ENCODE measurements at regions not wholly inside any gene's neighbourhood (a gene's known extent, or its start where the extent isn't known, plus 50 kb on each side); places are given as distances from the start of the nearest gene placed in this dataset.

- Histone ChIP-seq H3K36me3 (replicated peaks in 1 of 2; ENCODE audit: control insufficient read depth in 1 of 2, insufficient read depth in 2 of 2, low read length in 2 of 2) (no peaks in the 10 kb centered on the region), H3K4me1 (ENCODE audit: control insufficient read depth in 1 of 2, insufficient read depth in 2 of 2, low read length in 2 of 2) (peaks cover 9 to 11% of the 10 kb centered on the region in 2 donors), H3K4me3 (replicated peaks in 1 of 3; ENCODE audit: low read depth in 2 of 3, low read length in 3 of 3) (no peak overlapping the region), H3K4me2 (replicated peaks; ENCODE audit: extremely low read depth, low read length, poor library complexity, severe bottlenecking) (no peak overlapping the region), H4K20me1 (ENCODE audit: insufficient read depth, low read length) (no peaks in the 10 kb centered on the region), H3K9ac (ENCODE audit: insufficient read depth, low read length, poor library complexity, severe bottlenecking) (no peak overlapping the region), H3K27ac (ENCODE audit: low read depth in 1 of 2, low read length in 2 of 2) (no peak overlapping the region), H3K79me2 (ENCODE audit: insufficient read depth, low read length) (no peaks in the 10 kb centered on the region), H3K9me3 (replicated peaks in 1 of 2; ENCODE audit: control insufficient read depth in 1 of 2, insufficient read depth in 1 of 2, low read length in 2 of 2) (no peaks in the 10 kb centered on the region), H3K27me3 (ENCODE audit: control insufficient read depth in 2 of 2, insufficient read depth in 2 of 2, low read length in 2 of 2) (peaks cover 0 to under 1% of the 10 kb centered on the region in 2 donors), H2AFZ (ENCODE audit: insufficient read depth, low read depth, low read length, poor library complexity, severe bottlenecking) (no peak overlapping the region)
- TF ChIP-seq, protein P1, sequence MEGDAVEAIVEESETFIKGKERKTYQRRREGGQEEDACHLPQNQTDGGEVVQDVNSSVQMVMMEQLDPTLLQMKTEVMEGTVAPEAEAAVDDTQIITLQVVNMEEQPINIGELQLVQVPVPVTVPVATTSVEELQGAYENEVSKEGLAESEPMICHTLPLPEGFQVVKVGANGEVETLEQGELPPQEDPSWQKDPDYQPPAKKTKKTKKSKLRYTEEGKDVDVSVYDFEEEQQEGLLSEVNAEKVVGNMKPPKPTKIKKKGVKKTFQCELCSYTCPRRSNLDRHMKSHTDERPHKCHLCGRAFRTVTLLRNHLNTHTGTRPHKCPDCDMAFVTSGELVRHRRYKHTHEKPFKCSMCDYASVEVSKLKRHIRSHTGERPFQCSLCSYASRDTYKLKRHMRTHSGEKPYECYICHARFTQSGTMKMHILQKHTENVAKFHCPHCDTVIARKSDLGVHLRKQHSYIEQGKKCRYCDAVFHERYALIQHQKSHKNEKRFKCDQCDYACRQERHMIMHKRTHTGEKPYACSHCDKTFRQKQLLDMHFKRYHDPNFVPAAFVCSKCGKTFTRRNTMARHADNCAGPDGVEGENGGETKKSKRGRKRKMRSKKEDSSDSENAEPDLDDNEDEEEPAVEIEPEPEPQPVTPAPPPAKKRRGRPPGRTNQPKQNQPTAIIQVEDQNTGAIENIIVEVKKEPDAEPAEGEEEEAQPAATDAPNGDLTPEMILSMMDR (IDR thresholded peaks at IDR 0.05): no peak
- H3K36me3 Mint-ChIP-seq: no peaks in the 10 kb centered on the region
- H3K27ac Mint-ChIP-seq: no peak overlapping the region
- peaks cover 1 to 10% (median 4%) of the 10 kb centered on the region in 3 donors for H3K27me3 Mint-ChIP-seq (ENCODE audit: low read depth in 3 of 3)
- WGBS (ENCODE audit: insufficient coverage): 57% methylated on average over 4 of the region's 6 CpGs
- no peaks in the 10 kb centered on the region for H3K9me3 Mint-ChIP-seq
- no peak for DNase-seq
- intact Hi-C loops (cut with micrococcal nuclease): no loop called here
- H3K4me1 Mint-ChIP-seq: peaks cover 8% of the 10 kb centered on the region
- no peak overlapping the region for H3K4me3 Mint-ChIP-seq
Measured at GRCh38 chr11:115765803-115766239, 261.6 kb upstream of the CADM1 start.

DNA sequence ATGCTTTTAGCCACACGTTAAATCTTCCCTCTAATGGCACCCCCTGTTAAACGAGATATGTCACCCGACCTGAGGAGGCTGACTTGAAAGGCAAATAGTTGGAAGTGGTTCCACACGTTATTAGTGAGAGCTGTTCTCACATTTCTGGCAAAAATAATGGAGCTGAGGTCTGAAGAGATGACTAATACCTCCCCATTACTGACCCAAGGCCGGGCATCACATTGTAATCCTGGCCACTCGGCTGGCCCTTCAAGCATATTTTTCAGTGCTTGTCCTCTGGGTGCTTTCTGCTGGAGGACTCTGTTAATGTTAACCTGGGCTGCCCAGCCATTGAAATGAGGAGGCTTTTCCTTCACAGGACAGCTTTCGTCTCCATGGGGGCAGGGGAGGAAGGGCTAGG lies 260.0 kb upstream of the CADM1 start:
- Histone ChIP-seq H3K9me3 (replicated peaks in 1 of 2; ENCODE audit: control insufficient read depth in 1 of 2, insufficient read depth in 1 of 2, low read length in 2 of 2) (no peaks in the 10 kb centered on the region), H3K4me3 (replicated peaks in 1 of 3; ENCODE audit: low read depth in 2 of 3, low read length in 3 of 3) (no peak overlapping the region), H3K4me2 (replicated peaks; ENCODE audit: extremely low read depth, low read length, poor library complexity, severe bottlenecking) (no peak overlapping the region), H3K27me3 (ENCODE audit: control insufficient read depth in 2 of 2, insufficient read depth in 2 of 2, low read length in 2 of 2) (peaks cover 0 to 12% of the 10 kb centered on the region in 2 donors), H3K79me2 (ENCODE audit: insufficient read depth, low read length) (peaks cover 4% of the 10 kb centered on the region), H3K4me1 (ENCODE audit: control insufficient read depth in 1 of 2, insufficient read depth in 2 of 2, low read length in 2 of 2) (peaks cover 23 to 24% of the 10 kb centered on the region in 2 donors), H3K9ac (ENCODE audit: insufficient read depth, low read length, poor library complexity, severe bottlenecking) (no peak overlapping the region), H4K20me1 (ENCODE audit: insufficient read depth, low read length) (no peaks in the 10 kb centered on the region), H3K36me3 (replicated peaks in 1 of 2; ENCODE audit: control insufficient read depth in 1 of 2, insufficient read depth in 2 of 2, low read length in 2 of 2) (no peaks in the 10 kb centered on the region), H3K27ac (ENCODE audit: low read depth in 1 of 2, low read length in 2 of 2) (no peak overlapping the region), H2AFZ (ENCODE audit: insufficient read depth, low read depth, low read length, poor library complexity, severe bottlenecking) (no peak overlapping the region)
- Mint-ChIP-seq H3K4me1 (peaks cover 14% of the 10 kb centered on the region), H3K36me3 (peaks cover 0 to 1% of the 10 kb centered on the region in 2 donors), H3K27me3 (ENCODE audit: low read depth in 3 of 3) (peaks cover 4 to 16% (median 9%) of the 10 kb centered on the region in 3 donors), H3K4me3 (no peak overlapping the region), H3K27ac (no peak overlapping the region), H3K9me3 (peaks cover 0 to 2% (median 0%) of the 10 kb centered on the region in 7 donors)
- no peak for DNase-seq
- intact Hi-C loops (cut with micrococcal nuclease): no loop called here
- TF ChIP-seq, protein P1 (IDR thresholded peaks at IDR 0.05): no peak
- 80% methylated on average over 1 of the region's 7 CpGs for WGBS (ENCODE audit: insufficient coverage)

Measured in CD14-positive monocyte (primary cell).